NCI-H146 (cell line): ENCODE measurements at regions not wholly inside any gene's neighbourhood (a gene's known extent, or its start where the extent isn't known, plus 50 kb on each side); places are given as distances from the start of the nearest gene placed in this dataset.
"Not testable (repeated sequence)": the region's sequence is repeated elsewhere in the genome, so short reads cannot be mapped to it uniquely, and the experiment has no call there.

Source experiments
- DNase-seq: peaks from one replicate; lab custom pipeline; 2025; lab: John Stamatoyannopoulos, UW

GRCh38 chr17:53765609-53766008, 57.1 kb upstream of the KIF2B start:
- DNase-seq, result no peak

DNA sequence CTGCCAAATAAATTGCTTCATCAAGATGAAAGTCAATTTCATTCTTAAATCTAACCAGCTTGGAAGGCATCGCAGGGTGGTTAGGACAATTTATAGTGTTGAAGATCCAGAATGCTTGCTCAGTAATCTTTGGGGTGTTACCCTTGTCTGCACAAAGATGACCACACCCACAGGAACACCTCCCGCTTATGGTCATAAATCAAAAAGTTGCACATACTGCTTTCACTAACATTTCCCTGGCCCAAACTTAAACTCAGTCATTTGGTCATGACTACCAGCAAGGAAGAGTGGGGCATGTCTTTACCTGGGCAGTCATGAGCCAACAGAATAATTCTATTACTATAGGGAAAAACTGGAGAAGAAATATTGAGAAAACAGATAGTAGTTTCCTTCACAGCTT, 57.6 kb upstream of the KIF2B start:
- no peak for DNase-seq

- no peak for DNase-seq
Measured at GRCh38 chr17:53757559-53757958, 65.2 kb upstream of the KIF2B start.

GRCh38 chr17:53757116-53757515, 65.6 kb upstream of the KIF2B start:
- not testable (repeated sequence) for DNase-seq

GRCh38 chr17:53749178-53749577, 73.5 kb upstream of the KIF2B start:
- no peak for DNase-seq

DNA sequence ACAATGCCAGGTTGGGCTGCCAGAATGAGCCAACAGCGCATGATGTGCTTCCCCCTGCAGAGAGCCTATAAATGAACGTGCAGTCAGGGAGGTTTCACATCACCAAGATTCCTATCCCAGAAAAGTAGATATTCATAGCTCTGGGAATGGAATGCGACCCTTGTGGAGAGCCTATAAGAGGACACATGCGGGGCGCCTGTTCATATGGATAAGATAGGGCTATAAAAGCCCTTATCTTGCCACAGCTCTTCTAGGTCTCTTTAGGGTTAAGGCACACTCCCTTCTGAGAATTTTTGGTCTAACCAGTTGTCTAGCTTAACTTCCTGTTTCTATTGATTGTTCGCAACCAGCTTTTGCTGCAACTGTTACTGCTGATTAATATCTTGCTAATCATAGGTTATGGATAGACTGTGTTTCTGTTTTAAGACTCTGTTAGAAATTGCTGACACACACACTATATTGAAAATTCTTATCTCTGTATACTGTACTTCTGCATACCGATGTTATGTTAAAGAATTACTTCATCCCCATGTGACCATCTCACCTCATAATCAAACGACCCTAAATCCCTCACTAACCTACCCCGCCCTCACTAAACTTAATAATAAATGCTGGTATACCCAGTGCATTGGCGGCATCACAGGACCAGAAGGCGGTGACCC, 74.4 kb upstream of the KIF2B start:
- not testable (repeated sequence) for DNase-seq

- no peak for DNase-seq
Measured at GRCh38 chr17:53740312-53740711, 82.4 kb upstream of the KIF2B start.

GRCh38 chr17:53736516-53737240, 86.0 kb upstream of the KIF2B start:
- no peak for DNase-seq

DNA sequence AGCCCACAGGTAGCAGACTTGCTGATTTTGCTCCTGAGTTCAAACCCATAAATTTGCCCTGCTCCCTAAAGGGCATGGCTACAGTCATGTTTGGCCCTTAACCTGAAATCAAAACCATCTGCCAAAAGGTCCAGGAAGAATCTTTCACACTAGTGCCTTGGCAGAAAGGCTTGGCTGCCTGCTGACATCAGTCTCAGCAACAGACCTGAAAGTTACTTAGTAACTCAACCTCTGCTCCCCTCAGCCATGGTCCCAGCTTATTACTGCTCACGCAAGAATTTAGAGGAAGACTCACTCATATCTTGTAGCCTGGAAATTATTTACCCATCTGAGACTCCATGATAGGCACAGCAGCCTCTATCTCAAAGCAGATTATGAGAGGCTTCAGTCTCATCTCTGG, 98.0 kb upstream of the KIF2B start:
- no peak for DNase-seq

- no peak for DNase-seq
Measured at GRCh38 chr17:53722407-53722806, 100.3 kb upstream of the KIF2B start.

GRCh38 chr17:53721101-53721500, 101.6 kb upstream of the KIF2B start:
- DNase-seq, result no peak

GRCh38 chr17:53719229-53719628, 103.5 kb upstream of the KIF2B start:
- no peak for DNase-seq

GRCh38 chr17:53707566-53707965, 115.2 kb upstream of the KIF2B start:
- DNase-seq, result no peak

GRCh38 chr17:53696286-53696685, 126.4 kb upstream of the KIF2B start:
- no peak for DNase-seq

DNA sequence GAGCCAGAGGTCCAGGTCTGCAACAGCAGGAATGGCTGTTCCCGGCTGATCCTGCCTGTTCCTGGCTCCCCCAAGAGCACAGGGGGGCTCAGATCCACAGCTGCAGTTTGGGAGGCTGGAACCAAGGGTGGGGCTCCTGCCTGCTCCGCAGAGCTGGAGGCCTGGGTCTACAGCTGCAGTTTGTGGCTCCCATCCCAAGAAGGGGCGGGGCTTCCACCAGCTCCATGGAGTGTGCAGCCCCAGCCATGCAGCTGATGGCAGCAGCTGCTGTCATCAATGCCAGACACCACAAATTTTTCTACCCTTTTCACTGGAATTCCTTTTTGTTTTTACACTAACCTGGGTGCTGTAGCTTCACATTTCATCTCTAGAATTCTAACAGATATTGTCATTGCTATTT, 135.4 kb upstream of the KIF2B start:
- no peak for DNase-seq

- DNase-seq, result no peak
Measured at GRCh38 chr17:53680745-53681144, 142.0 kb upstream of the KIF2B start.

GRCh38 chr17:53668854-53669253, 153.9 kb upstream of the KIF2B start:
- no peak for DNase-seq

DNA sequence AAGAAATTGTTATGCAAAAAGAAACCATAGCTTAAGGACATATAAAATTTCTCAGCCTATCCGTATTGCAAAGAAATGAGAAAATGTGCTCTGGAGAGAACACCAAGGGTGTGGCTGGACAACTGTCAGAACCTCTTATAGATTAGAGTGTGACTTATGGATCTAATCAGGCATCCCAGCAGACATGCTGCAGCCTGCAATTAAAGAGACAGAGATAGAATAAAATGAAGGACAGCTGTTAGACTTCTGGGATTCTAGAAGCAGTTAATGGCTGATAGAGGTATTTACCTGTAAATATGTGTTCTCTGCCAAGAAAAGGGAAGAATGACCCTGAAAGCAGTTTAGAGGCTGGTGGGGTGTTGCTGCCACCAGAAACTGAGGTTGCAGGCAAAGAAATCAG, 160.1 kb upstream of the KIF2B start:
- no peak for DNase-seq

DNA sequence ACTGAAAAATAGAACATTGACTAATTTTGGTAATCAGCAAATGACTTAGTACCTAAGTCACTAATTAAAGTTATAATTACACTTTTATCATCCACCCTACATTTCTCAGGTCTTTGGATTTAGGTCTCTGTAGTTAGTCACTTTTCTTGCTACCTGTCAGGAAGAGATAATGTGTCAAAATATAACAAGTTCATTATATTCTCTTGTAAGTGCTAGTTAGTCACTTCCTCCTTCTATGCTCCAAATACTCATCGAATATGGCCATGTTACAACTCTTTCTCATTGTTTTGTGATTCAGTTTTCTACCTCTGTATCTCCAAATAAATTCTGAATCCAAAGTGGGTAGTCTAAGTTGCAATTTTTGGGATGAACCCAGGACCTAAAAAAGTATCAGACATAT, 163.5 kb upstream of the KIF2B start:
- no peak for DNase-seq

GRCh38 chr17:53655591-53655990, 167.1 kb upstream of the KIF2B start:
- DNase-seq, result no peak

DNA sequence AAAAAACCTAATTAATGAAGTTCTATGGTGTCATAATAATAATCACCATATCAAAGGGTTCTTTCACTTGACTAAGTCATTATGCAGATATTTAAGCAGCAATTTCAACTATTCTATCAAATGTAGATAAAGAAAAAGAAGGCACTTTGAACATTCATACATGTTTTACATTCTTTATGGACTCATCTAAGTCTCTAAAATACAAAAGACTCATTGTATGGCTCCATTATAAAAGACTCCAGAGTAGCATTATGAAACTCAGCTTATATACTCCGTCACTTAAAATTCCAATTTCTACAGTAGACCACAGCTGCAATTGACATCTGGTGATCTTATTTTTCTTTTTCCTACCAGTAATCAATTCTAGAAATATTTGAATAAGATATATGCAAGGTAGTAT, 173.5 kb upstream of the KIF2B start:
- DNase-seq, result no peak

DNA sequence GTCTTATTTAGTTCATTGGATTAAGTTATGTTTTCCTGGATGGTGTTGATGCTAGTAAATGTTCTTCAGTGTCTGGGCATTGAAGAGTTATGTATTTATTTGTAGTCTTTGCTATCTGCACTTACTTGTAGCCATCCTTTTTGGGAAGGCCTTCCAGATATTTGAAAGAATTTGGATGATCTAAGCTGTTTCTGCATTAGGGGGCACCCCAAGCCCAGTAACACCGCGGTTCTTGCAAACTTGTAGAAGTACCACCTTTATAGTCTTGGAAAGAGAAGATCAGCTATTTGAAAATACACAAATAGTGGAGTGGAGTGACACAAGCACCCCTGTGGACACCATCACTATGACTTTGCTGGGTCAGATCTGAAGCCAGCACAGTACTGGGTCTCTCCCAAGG, 175.9 kb upstream of the KIF2B start:
- no peak for DNase-seq

GRCh38 chr17:53640808-53641207, 181.9 kb upstream of the KIF2B start:
- DNase-seq, result no peak

DNA sequence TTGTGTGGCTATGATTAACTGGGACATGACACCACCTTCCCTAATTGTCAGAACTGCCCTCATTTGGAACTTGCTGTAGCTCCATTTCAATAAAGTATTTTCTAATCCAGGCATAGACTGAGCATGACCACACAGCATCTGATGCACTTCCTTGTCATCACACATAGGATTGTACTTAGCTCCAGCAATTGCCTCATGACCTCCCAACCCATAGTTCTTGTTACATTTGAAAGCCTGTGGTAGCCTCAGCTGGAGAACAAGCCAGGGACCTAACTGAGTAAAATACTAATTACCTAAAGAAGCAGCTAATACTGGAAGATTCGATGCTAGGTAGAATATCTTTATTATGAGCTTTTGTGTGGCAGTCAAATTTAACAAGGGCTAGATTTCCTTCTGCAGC, 187.3 kb upstream of the KIF2B start:
- no peak for DNase-seq
